IMR-90 (cell line): ENCODE measurements at regions not wholly inside any gene's neighbourhood (a gene's known extent, or its start where the extent isn't known, plus 50 kb on each side); places are given as distances from the start of the nearest gene placed in this dataset.

Source experiments
- ATAC-seq: fragments of 200-7000 bp; cut with Tn5 transposase; 2 replicates; pipeline ENCODE4 v1.9.1; 2020; ENCODE audit warnings: low read depth, mild to moderate bottlenecking, moderate library complexity
- BruUV-seq: library from RNA; stranded (reverse); fragments of 400-500 nt; replicated peaks from 2 replicates; lab custom pipeline; 2021; lab: Mats Ljungman, UMichigan
- CTCF ChIA-PET: fragments of 300-600 bp; formaldehyde crosslinking; extraction: SDS; loops from one replicate; lab custom pipeline; 2021; ENCODE audit warnings: antibody characterized with exemption; lab: Yijun Ruan, JAX
- POLR2A ChIA-PET: fragments of 300-600 bp; sonication (Branson Sonifier 250); formaldehyde crosslinking; loops from one replicate; lab custom pipeline; 2022; ENCODE audit warnings: antibody characterized with exemption; ENCODE audit not compliant: unreplicated experiment; lab: Charles Lee
- DNase-seq: peaks from one replicate; pipeline ENCODE4 v3.0.0; 2013
- H2AFZ ChIP-seq: replicated peaks from 2 replicates; pipeline ENCODE3; 2013; ENCODE audit warnings: low read length, mild to moderate bottlenecking; ENCODE audit not compliant: poor library complexity
- H2AK5ac ChIP-seq: 2 replicates; pipeline ENCODE4 v1.6.1; 2013; ENCODE audit warnings: low read depth, low read length, inconsistent platforms
- H2AK9ac ChIP-seq: replicated peaks from 2 replicates; pipeline ENCODE3; 2013; ENCODE audit warnings: mild to moderate bottlenecking, low read depth, low read length, moderate library complexity; ENCODE audit not compliant: poor library complexity
- H2BK120ac ChIP-seq: 2 replicates; pipeline ENCODE4 v1.6.1; 2013; ENCODE audit warnings: low read depth, low read length, inconsistent platforms
- H2BK15ac ChIP-seq: 3 replicates; pipeline ENCODE4 v1.6.1; 2013; ENCODE audit warnings: low read depth, low read length, inconsistent platforms
- H2BK20ac ChIP-seq: 2 replicates; pipeline ENCODE4 v1.6.1; 2013; ENCODE audit warnings: low read depth, mild to moderate bottlenecking, inconsistent platforms, low read length, moderate library complexity
- H2BK5ac ChIP-seq: 2 replicates; pipeline ENCODE4 v1.6.1; 2013; ENCODE audit warnings: mild to moderate bottlenecking, low read depth, low read length, inconsistent platforms; ENCODE audit not compliant: poor library complexity, severe bottlenecking
- H3K14ac ChIP-seq: replicated peaks from 2 replicates; pipeline ENCODE4 v1.6.1; 2013; ENCODE audit warnings: low read depth, low read length, inconsistent platforms
- H3K18ac ChIP-seq: 2 replicates; pipeline ENCODE4 v1.6.1; 2013; ENCODE audit warnings: low read depth, low read length, control low read depth
- H3K23ac ChIP-seq: 2 replicates; pipeline ENCODE4 v1.6.1; 2013; ENCODE audit warnings: low read depth, low read length, inconsistent platforms
- H3K27ac ChIP-seq: 2 replicates; pipeline ENCODE4 v1.5.1; 2013; ENCODE audit warnings: mild to moderate bottlenecking, control low read depth, low read length; ENCODE audit not compliant: insufficient read depth
- H3K27me3 ChIP-seq: 2 replicates; pipeline ENCODE4 v1.6.1; 2013; ENCODE audit warnings: low read length; ENCODE audit not compliant: control insufficient read depth, insufficient read depth
- H3K36me3 ChIP-seq: 2 replicates; pipeline ENCODE4 v1.6.1; 2013; ENCODE audit warnings: low read length, mixed read lengths; ENCODE audit not compliant: control insufficient read depth, insufficient read depth
- H3K4ac ChIP-seq: 2 replicates; pipeline ENCODE4 v1.6.1; 2013; ENCODE audit warnings: low read depth, low read length, inconsistent platforms
- H3K4me1 ChIP-seq: 2 replicates; pipeline ENCODE4 v1.6.1; 2013; ENCODE audit warnings: low read length, mixed read lengths; ENCODE audit not compliant: control insufficient read depth, insufficient read depth
- H3K4me2 ChIP-seq: 2 replicates; pipeline ENCODE4 v1.6.1; 2013; ENCODE audit warnings: low read depth, mild to moderate bottlenecking, control low read depth, low read length, moderate library complexity
- H3K4me3 ChIP-seq: 2 replicates; pipeline ENCODE4 v1.5.1; 2013; ENCODE audit warnings: low read depth, mild to moderate bottlenecking, control low read depth, low read length, moderate library complexity; ENCODE audit not compliant: insufficient read depth
- H3K56ac ChIP-seq: 2 replicates; pipeline ENCODE4 v1.6.1; 2013; ENCODE audit warnings: low read length, inconsistent platforms; ENCODE audit not compliant: insufficient read depth; ENCODE audit errors: extremely low read depth
- H3K79me1 ChIP-seq, 2 experiments: 2 replicates each; pipeline ENCODE4 v1.6.1; 2013; ENCODE audit warnings: low read length in 2 of 2, inconsistent platforms in 1 of 2, low read depth in 1 of 2
- H3K9ac ChIP-seq: 2 replicates; pipeline ENCODE4 v1.6.1; 2013; ENCODE audit warnings: low read depth, low read length, control low read depth
- H3K9me1 ChIP-seq: 2 replicates; pipeline ENCODE4 v1.6.1; 2013; ENCODE audit warnings: low read length, inconsistent platforms; ENCODE audit not compliant: insufficient read depth
- H3K9me3 ChIP-seq: 2 replicates; pipeline ENCODE4 v1.6.1; 2013; ENCODE audit warnings: low read length; ENCODE audit not compliant: control insufficient read depth, insufficient read depth
- H4K20me1 ChIP-seq: 2 replicates; pipeline ENCODE4 v1.6.1; 2013; ENCODE audit warnings: low read length, inconsistent platforms; ENCODE audit not compliant: insufficient read depth
- H4K5ac ChIP-seq: 2 replicates; pipeline ENCODE4 v1.6.1; 2013; ENCODE audit warnings: mild to moderate bottlenecking, low read depth, low read length, control low read depth
- H4K8ac ChIP-seq, 2 experiments: 2 replicates each; pipeline ENCODE4 v1.6.1; 2013; ENCODE audit warnings: low read depth in 2 of 2, low read length in 2 of 2, control low read depth in 1 of 2, inconsistent platforms in 1 of 2
- H4K91ac ChIP-seq: 2 replicates; pipeline ENCODE4 v1.6.1; 2013; ENCODE audit warnings: low read depth, low read length, inconsistent platforms; ENCODE audit not compliant: insufficient read depth
- CEBPB ChIP-seq: IDR thresholded peaks from 2 replicates; pipeline ENCODE4 v1.6.1; 2012; ENCODE audit warnings: low read depth, low read length, improper control_type of control experiment
- FOS ChIP-seq: fragments of 150-350 bp; IDR thresholded peaks from 2 replicates; pipeline ENCODE4 v1.6.1; 2016; ENCODE audit warnings: low read depth, low read length
- WGBS, 2 experiments: methylation state at CpG; one replicate each; pipeline versions ENCODE4 v1.1.5 to v1.1.7; 2013; ENCODE audit warnings: missing lambda C conversion rate in 2 of 2; ENCODE audit not compliant: insufficient read length in 1 of 2; ENCODE audit errors: extremely low coverage in 2 of 2; 5-methylcytosine and 5-hydroxymethylcytosine counted together
- dilution Hi-C: fragments of 300-500 bp; cut with HindIII; formaldehyde crosslinking; loops from one replicate; pipeline ENCODE4 v1.14.3; 2018; ENCODE audit warnings: low sequenced_read_pairs; ENCODE audit not compliant: unreplicated experiment
- in situ Hi-C: fragments of 300-500 bp; cut with MboI; formaldehyde crosslinking; loops from 3 replicates; pipeline ENCODE4 v1.14.3; 2019; ENCODE audit warnings: low sequenced_read_pairs, inconsistent platforms, mixed read lengths
- intact Hi-C: fragments of 100-400 bp; cut with micrococcal nuclease; formaldehyde crosslinking; loops from 2 replicates; pipeline ENCODE4 v1.10.0; 2022
- TF ChIP-seq, protein P1 (sequence below): fragments of 150-350 bp; IDR thresholded peaks from 2 replicates; pipeline ENCODE4 v1.6.1; 2016; ENCODE audit warnings: low read depth, mild to moderate bottlenecking, low read length, moderate library complexity, borderline replicate concordance

DNA sequence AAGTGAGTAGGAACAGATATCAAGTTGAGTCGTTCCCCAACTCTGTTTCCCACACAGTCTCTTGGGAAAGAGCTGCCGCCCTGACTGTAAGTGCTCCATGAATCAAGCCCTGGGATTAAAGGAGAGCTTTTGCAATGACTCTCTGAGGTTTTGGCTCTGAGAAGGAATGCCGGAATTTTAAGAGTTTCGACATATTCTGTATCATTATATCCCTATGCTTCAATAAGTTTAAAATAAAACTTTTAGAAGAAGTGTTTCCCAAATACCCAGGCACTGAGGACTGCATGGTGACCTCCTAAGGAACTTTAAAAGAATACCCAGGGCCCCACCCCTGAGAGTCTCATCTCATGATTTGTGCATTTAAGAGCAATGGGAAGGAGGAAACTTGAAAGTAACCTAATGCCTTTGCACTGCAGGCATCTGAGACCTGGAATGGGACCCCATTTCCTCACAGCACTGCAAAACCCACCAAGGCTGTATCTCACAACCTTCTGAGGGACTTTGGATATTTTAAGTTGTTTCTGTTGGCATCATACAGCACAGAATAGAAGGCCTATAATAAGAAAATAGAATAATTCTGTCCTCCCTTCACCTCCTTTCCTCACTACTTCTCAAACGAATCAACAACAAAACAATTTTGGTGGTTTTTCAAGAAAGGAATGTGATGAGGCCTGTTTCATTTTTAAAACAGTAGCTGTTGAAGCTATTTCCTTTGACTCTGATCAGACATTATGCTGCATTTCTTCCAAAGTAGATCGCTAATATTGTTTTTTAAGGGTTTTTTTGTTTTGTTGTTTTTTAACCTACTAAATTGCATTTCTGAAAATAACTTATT lies 121.2 kb downstream of the GASK1B start:
- Histone ChIP-seq H3K9me3 (no peaks in the 10 kb centered on the region), H3K9ac (0 out of 2 replicates have a peak overlapping the region, but pooled peaks have one; percentile 16), H2AFZ (peak overlapping the region; percentile 16), H4K5ac (peak overlapping the region; percentile 85), H2BK5ac (peak overlapping the region; percentile 90), H3K23ac (peak overlapping the region; percentile 29; the same call in 1 of the 2 replicates), H4K20me1 (no peaks in the 10 kb centered on the region), H3K79me1 (no peaks in the 10 kb centered on the region), H2BK120ac (peak overlapping the region; percentile 92), H3K4me2 (peak overlapping the region; percentile 77; the same call in 1 of the 2 replicates), H3K4me1 (peaks cover 3% of the 10 kb centered on the region), H3K18ac (peak overlapping the region; percentile 84), H2AK9ac (no peak overlapping the region), H3K36me3 (no peaks in the 10 kb centered on the region), H3K4me3 (no peak overlapping the region), H3K14ac (no peak overlapping the region), H2AK5ac (no peak overlapping the region), H4K8ac (peak overlapping the region in 1 of 2 experiments; percentile 76; a peak in 2 of 4 replicates), H3K4ac (peak overlapping the region; percentile 81), H4K91ac (peak overlapping the region; percentile 63; the same call in 1 of the 2 replicates), H3K56ac (peak overlapping the region; percentile 71; the same call in 1 of the 2 replicates), H2BK20ac (peak overlapping the region; percentile 78), H3K9me1 (no peaks in the 10 kb centered on the region), H2BK15ac (peak overlapping the region; percentile 7; the same call in 1 of the 3 replicates), H3K27me3 (no peaks in the 10 kb centered on the region), H3K27ac (peak overlapping the region; percentile 84; the same call in 1 of the 2 replicates)
- TF ChIP-seq FOS (peak; percentile 29; the same call in 1 of the 2 replicates), CEBPB (peak; percentile 93)
- TF ChIP-seq, protein P1, sequence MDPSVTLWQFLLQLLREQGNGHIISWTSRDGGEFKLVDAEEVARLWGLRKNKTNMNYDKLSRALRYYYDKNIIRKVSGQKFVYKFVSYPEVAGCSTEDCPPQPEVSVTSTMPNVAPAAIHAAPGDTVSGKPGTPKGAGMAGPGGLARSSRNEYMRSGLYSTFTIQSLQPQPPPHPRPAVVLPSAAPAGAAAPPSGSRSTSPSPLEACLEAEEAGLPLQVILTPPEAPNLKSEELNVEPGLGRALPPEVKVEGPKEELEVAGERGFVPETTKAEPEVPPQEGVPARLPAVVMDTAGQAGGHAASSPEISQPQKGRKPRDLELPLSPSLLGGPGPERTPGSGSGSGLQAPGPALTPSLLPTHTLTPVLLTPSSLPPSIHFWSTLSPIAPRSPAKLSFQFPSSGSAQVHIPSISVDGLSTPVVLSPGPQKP, result no peak
- ChIA-PET POLR2A (no interaction called here), CTCF (interaction anchor here (0.7 to 1.3 kb wide), 2 partner anchors 18 to 73 kb away, joined by 3 read pairs; no protein-coding TSS in a partner anchor)
- intact Hi-C loops (loop anchor here (1.0 to 2.0 kb wide), 2 partner anchors 15 to 70 kb away; no protein-coding TSS in a partner anchor), dilution Hi-C loops (no loop called here), in situ Hi-C loops (no loop called here)
- DNase-seq (peak; percentile 94), ATAC-seq (peak; percentile 95)
- BruUV-seq, result no TSS peak
- no CpG with 5 or more reads among the region's 6 CpGs for WGBS, 2 experiments
